ENCODE measurements at regions not wholly inside any gene's neighbourhood (a gene's known extent, or its start where the extent isn't known, plus 50 kb on each side); places are given as distances from the start of the nearest gene placed in this dataset.

- H3K27me3 ChIP-seq (ENCODE audit: insufficient read depth, low read length), result no peaks in the 10 kb centered on the region
- no peak overlapping the region for H3K4me2 ChIP-seq (ENCODE audit: low read length)
- H3K79me2 ChIP-seq (ENCODE audit: insufficient read depth, low read length), result no peaks in the 10 kb centered on the region
- H3K9ac ChIP-seq (ENCODE audit: low read length), result no peak overlapping the region
- H4K20me1 ChIP-seq (ENCODE audit: insufficient read depth, low read length), result no peaks in the 10 kb centered on the region
- H3F3A ChIP-seq (ENCODE audit: insufficient read depth, low read length), result no peaks in the 10 kb centered on the region
- no peaks in the 10 kb centered on the region for H3K9me3 ChIP-seq (ENCODE audit: low read length)
- H3K4me3 ChIP-seq (ENCODE audit: low read depth, low read length, poor library complexity, severe bottlenecking), result no peak overlapping the region
- no peaks in the 10 kb centered on the region for H3K9me2 ChIP-seq (ENCODE audit: low read depth, low read length)
- H3K27ac ChIP-seq (ENCODE audit: low read depth, low read length, poor library complexity, severe bottlenecking), result no peak overlapping the region
- TF ChIP-seq EZH2 (IDR thresholded peaks at IDR 0.05; ENCODE audit: borderline replicate concordance, low read length) (no peak), CTCF (IDR thresholded peaks at IDR 0.05; ENCODE audit: low read length) (no peak)
- H3K36me3 ChIP-seq (ENCODE audit: insufficient read depth, low read length), result no peaks in the 10 kb centered on the region
- no peaks in the 10 kb centered on the region for H3K4me1 ChIP-seq (ENCODE audit: insufficient read depth, low read length, severe bottlenecking)
- H2AFZ ChIP-seq (ENCODE audit: low read length), result no peak overlapping the region
Measured at GRCh38 chr2:2850859-2851258, 519.8 kb upstream of the MYT1L start.

- Histone ChIP-seq H2AFZ (ENCODE audit: low read length) (no peak overlapping the region), H3F3A (ENCODE audit: insufficient read depth, low read length) (no peaks in the 10 kb centered on the region), H3K4me1 (ENCODE audit: insufficient read depth, low read length, severe bottlenecking) (no peaks in the 10 kb centered on the region), H3K27me3 (ENCODE audit: insufficient read depth, low read length) (no peaks in the 10 kb centered on the region), H3K4me3 (ENCODE audit: low read depth, low read length, poor library complexity, severe bottlenecking) (no peak overlapping the region), H3K27ac (ENCODE audit: low read depth, low read length, poor library complexity, severe bottlenecking) (no peak overlapping the region), H3K9ac (ENCODE audit: low read length) (no peak overlapping the region), H3K9me2 (ENCODE audit: low read depth, low read length) (no peaks in the 10 kb centered on the region), H4K20me1 (ENCODE audit: insufficient read depth, low read length) (no peaks in the 10 kb centered on the region), H3K79me2 (ENCODE audit: insufficient read depth, low read length) (no peaks in the 10 kb centered on the region), H3K36me3 (ENCODE audit: insufficient read depth, low read length) (no peaks in the 10 kb centered on the region), H3K4me2 (ENCODE audit: low read length) (no peak overlapping the region), H3K9me3 (ENCODE audit: low read length) (no peaks in the 10 kb centered on the region)
- TF ChIP-seq EZH2 (IDR thresholded peaks at IDR 0.05; ENCODE audit: borderline replicate concordance, low read length) (no peak), CTCF (IDR thresholded peaks at IDR 0.05; ENCODE audit: low read length) (no peak)
Measured at GRCh38 chr2:2850218-2850755, 519.2 kb upstream of the MYT1L start.

DNA sequence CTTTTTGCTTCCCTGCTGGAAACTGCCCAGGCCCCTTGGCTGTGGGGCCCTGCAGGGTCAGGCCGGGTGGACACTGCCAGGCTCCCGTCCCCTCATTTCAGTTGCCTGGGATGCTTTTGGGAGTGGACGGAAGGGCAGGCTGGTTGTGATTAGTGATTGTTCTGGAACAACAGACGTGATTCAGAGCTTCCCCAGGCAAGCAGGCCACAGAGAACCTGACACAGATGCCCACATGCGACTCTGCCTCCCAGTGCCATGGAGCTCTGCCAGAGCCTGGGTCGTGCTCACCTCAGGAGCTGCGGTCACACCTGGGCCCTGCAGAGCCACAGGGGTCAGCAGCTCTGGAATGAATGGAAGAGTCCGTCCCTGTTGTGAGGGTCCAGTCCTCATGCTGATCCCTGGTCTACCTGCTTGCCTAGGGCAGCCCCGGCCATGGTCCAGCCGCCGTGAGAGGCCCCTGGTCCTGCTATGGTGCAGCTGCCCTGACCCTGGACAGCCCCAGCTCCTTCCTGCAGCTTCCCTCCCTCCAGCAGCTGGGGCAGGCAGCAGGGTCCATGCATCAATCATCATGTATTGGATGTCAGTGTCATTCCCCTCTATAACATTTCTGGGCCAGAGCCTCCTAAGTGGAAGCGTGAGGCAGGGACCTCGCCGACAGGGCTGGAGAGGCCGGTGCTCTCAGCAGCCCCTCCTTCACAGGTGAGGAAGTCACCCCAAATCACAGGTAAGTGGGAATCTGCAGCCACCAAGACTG lies 518.6 kb upstream of the MYT1L start:
- Histone ChIP-seq H3F3A (ENCODE audit: insufficient read depth, low read length) (no peaks in the 10 kb centered on the region), H3K27ac (ENCODE audit: low read depth, low read length, poor library complexity, severe bottlenecking) (no peak overlapping the region), H3K9me3 (ENCODE audit: low read length) (no peaks in the 10 kb centered on the region), H3K4me2 (ENCODE audit: low read length) (no peak overlapping the region), H3K9ac (ENCODE audit: low read length) (no peak overlapping the region), H3K4me1 (ENCODE audit: insufficient read depth, low read length, severe bottlenecking) (no peaks in the 10 kb centered on the region), H3K79me2 (ENCODE audit: insufficient read depth, low read length) (no peaks in the 10 kb centered on the region), H3K4me3 (ENCODE audit: low read depth, low read length, poor library complexity, severe bottlenecking) (no peak overlapping the region), H2AFZ (ENCODE audit: low read length) (no peak overlapping the region), H3K27me3 (ENCODE audit: insufficient read depth, low read length) (no peaks in the 10 kb centered on the region), H3K36me3 (ENCODE audit: insufficient read depth, low read length) (no peaks in the 10 kb centered on the region), H4K20me1 (ENCODE audit: insufficient read depth, low read length) (no peaks in the 10 kb centered on the region), H3K9me2 (ENCODE audit: low read depth, low read length) (no peaks in the 10 kb centered on the region)
- no peak for TF ChIP-seq EZH2 (IDR thresholded peaks at IDR 0.05; ENCODE audit: borderline replicate concordance, low read length)
- no peak for TF ChIP-seq CTCF (IDR thresholded peaks at IDR 0.05; ENCODE audit: low read length)
